HG03342 (cell line): ENCODE measurements at regions not wholly inside any gene's neighbourhood (a gene's known extent, or its start where the extent isn't known, plus 50 kb on each side); places are given as distances from the start of the nearest gene placed in this dataset.

Source experiments
- ATAC-seq: cut with Tn5 transposase; IDR thresholded peaks from one replicate; pipeline ENCODE4 v1.9.1; 2021; ENCODE audit warnings: mild to moderate bottlenecking, moderate library complexity; ENCODE audit not compliant: unreplicated experiment

- no peak for ATAC-seq
Measured at GRCh38 chr10:78910886-78911285, 157.9 kb upstream of the ZMIZ1 start.

- no peak for ATAC-seq
Measured at GRCh38 chr10:78911533-78912340, 157.0 kb upstream of the ZMIZ1 start.

GRCh38 chr10:78912361-78913218, 156.2 kb upstream of the ZMIZ1 start:
- ATAC-seq = no peak

GRCh38 chr10:78913219-78914059, 155.3 kb upstream of the ZMIZ1 start:
- no peak for ATAC-seq

GRCh38 chr10:78914060-78914378, 154.7 kb upstream of the ZMIZ1 start:
- ATAC-seq = no peak

DNA sequence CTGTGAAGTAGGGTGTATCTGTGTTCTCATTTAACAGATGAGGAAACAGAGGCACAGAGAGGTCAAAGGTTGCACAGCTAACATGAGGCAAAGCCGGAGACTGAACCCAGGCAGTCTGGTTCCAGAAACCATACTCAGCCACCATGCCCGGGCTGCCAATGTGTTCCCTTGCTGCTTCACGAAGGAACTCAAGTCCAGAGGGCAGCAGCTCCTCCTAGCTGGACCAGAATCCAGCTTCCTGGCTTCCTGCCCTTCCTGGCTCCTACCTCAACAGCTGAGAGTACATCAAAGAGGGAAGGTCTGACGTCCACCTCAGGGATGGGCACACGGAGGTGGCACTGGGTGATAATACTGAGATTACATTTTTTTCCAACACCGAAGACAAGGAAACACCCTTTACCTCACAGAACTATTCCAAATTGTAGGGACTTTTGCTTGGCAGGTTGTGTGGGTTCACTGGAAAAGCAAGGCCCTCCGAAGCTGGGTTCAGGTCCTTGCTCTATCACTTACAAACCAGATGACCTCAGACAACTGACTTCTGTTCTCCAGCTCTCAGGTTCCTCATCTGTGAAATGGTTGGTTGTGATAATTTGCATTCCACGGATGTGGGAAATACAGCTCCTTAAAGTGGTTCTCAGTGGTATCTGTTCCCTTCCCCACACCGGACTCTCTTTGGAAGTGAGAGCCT, 154.1 kb upstream of the ZMIZ1 start:
- no peak for ATAC-seq

- no peak for ATAC-seq
Measured at GRCh38 chr10:78915190-78915518, 153.6 kb upstream of the ZMIZ1 start.

GRCh38 chr10:78916227-78916626, 152.5 kb upstream of the ZMIZ1 start:
- no peak for ATAC-seq

DNA sequence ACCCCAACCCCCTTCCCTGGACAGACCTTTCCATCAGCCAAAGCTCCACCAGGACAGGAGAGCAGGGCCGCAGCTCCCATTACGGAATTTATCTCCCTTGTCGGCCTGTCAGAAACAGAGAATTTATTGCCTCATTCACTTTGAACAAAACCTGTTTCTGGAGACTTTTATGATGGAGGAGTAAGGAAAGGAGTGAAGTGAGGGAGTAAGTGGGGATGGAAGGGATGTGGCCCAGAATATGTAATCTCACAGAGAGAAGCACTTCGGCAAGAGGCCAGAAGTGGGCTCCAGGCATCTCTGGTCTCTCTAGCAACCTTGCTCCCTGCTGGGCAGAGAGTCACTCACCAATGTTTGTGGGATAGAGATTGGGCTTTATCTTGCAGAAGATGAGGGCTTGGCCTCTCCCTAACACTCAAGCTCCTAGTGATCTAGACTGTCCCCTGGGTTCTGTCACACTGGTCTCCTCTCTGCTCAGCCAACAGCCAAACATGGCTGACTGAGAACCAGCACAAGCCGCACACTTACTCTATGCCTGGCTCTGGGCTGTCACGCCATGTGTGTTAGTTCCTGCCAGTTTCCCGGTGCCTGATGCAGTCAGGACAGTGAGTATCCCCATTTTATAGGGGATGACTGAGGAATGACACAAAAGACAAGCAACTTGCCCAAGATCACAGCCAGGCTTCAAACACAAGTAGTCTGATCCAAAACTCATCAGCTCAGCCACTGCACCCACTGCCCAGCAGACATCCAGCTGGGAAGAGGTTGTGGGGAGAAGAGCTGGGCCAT, 149.4 kb upstream of the ZMIZ1 start:
- no peak for ATAC-seq

DNA sequence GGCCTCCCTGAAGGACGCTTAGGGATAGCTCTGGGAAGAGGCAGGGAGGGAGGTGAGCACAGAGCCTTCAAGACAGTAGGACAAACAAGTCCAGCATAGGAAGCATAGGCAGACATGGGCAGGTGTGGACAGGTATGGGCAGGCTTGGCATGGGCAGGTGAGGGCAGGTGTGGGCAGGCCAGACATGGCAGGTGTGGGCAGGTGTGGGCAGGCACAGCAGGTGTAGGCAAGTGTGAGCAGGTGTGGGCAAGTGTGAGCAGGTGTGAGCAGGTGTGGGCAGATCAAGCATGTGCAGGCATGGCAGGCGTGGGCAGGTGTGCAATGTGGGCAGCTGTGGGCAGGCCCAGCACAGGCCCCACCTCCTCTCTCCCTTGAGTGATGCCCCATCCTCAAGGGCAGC, 148.8 kb upstream of the ZMIZ1 start:
- ATAC-seq = no peak

GRCh38 chr10:78921895-78922294, 146.9 kb upstream of the ZMIZ1 start:
- no peak for ATAC-seq

DNA sequence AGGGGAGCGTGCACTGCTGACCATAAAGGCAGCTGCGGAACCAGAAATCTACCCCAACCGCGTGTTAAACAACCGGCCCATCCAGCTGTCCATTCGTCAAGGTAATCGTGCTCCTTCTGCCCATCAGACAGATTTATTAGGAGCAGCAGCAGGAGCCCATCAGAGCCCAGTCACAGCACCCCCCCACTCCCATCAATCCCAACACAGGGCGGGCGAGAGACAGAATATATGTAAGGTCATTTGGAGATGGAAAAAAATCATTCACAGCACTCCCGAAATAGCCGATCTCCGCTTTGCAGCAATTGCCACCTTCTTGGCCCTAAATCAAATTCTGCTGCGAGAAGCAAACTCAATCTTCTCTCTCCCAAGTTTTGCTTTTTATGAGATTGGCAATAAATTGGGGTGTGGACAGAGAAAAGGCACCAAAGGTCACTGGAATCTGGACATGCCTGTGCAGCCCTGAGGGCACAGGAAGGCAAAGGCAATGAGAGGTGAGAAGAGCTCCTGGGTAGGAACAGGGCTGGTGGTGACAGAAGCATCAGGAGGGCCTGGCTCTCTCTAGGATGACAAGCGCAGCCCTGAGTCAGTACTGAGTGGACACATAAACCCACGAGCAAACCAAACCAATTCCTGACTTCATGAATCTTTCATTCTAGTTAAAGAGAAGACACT, 145.0 kb upstream of the ZMIZ1 start:
- no peak for ATAC-seq

DNA sequence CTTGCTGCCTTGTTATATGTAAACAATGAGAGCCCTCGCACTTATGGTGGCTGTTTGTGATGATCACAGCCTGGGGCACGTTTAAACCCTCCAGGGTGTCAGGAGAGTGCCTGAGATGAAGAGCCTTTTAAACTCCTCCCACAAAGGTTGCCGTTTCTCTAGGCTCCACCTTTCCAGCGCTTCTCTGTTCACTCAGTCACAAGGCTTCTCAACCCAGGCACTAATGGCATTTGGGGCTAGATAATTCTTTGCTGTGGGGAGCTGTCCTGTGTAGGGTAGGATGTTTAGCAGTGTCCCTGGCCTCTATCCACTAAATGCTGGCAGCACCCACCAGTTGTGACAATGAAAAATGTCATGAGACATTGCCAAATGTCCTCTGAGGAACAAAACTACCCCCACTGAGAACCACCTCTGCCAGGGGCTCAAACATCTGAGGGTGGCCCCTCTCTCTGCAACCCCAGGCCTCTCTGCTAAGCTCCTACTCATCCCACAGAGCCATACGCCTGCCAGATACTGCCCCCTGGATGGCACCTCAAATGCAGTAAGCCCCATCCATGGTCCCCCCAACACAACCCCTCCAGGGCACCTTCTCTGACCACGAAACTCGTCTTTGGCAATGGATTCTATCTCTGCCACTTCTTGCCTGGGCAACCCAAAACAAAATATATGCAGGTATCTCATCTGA, 144.3 kb upstream of the ZMIZ1 start:
- ATAC-seq = no peak

DNA sequence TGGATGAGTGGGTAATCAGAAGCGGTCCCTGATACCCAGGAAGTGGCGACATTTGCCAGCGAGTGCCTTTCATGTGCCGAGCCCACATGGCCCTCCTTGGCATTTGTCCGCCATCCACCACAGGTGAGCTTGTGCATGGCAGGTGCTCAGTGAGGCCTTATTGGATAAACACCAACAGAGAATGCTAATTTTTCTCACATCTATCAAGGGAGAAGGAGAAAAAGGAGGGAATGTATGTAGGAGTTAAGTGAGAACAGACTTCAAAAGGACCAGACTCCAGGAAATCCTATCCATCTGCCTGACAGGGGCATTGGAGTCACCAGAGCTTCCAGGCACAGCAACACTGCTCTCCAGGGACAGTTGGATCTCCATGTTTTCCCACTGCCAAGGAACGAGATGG, 143.5 kb upstream of the ZMIZ1 start:
- ATAC-seq = no peak

DNA sequence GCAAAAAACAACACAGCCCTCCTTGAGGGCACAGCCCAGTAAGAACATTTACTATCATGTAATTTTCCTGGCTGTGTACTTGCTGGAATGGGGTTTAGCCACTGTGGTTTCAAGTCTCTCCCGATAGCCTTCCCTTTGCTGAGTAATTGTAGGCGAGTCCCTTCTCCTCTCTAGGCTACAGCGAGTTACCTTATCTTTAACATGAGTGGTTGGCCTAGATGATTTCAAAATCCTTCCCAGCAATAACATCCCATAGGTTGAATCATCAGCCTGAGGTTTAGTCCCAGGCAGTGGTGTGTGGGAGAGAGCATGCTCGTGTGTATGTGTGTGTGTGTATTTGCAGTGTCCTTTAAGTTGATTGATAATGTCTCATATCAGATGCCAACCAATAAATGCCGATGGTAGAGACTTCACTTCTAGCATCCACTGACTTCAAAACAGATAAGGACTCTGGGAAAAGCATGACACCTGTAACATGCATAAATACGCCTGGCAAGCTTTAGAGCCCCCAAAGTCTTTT, 142.9 kb upstream of the ZMIZ1 start:
- ATAC-seq = no peak

DNA sequence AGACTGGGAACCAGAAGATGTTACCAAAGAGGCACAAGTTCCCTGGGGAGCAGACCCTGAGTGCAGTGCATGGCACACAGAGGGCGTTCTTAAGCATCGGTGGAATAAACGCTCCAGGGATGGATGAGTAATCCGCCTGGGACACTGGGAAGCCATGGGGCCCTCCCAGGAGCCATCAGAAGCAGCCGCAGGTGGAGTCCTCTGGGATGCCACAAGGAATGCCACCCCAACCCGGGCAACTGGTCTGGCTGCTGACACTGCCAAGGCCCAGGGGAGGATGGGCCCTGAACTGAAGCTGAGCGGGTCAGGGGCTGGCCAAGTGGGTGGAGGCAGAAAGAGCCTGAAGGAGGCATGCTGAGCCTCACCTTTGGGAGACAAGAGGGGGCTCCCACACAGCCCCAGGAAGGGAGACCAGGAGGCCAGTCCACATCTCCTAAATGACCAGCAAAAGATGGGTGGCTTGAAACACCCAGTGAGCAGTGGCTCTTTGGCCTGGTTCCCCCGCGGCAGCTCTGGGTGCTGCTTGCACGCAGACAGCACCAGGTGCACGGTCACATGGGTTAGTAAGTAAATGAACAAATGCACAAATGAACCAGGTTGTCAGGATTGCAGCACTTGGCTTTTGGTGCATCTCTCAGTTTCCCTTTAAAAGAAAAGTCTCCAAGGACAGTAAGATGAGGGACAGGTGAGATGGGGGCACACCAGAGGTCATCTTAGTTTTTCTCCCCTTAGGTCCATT, 141.3 kb upstream of the ZMIZ1 start:
- ATAC-seq = no peak

DNA sequence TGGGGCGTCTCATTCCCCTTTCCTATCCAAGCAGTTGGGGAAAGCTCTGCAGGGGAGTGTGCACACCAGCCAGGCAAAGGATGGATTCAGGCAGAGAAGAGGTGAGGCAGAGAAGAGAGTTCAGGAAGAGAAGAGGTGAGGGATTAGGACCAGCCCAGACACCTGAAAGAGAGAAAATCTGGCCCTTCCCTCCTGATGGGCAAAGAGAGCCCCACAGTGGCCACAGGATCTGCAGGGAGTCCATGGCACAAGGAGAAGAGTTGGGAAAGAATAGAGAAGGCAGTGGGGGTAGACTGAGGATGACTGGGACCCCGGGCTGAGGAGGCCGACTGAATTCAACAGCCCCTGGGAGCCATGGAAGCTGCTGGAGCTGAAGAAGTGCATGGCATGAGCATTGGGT, 140.4 kb upstream of the ZMIZ1 start:
- no peak for ATAC-seq

- no peak for ATAC-seq
Measured at GRCh38 chr10:78929541-78929940, 139.2 kb upstream of the ZMIZ1 start.
